GM23338 (cell line): ENCODE measurements at regions not wholly inside any gene's neighbourhood (a gene's known extent, or its start where the extent isn't known, plus 50 kb on each side); places are given as distances from the start of the nearest gene placed in this dataset.

Experiments used
- ATAC-seq: fragments of 200-7000 bp; cut with Tn5 transposase; 3 replicates; pipeline ENCODE4 v1.9.1; 2020
- DNase-seq: peaks from one replicate; pipeline ENCODE4 v3.0.0-alpha.2; 2015; ENCODE audit warnings: low spot score
- H2AFZ ChIP-seq: fragments of 200-600 bp; sonication (generic); 2 replicates; pipeline ENCODE4 v1.8.0; 2016; ENCODE audit warnings: antibody characterized with exemption, mild to moderate bottlenecking, moderate library complexity
- H3F3A ChIP-seq: fragments of 200-600 bp; sonication (generic); replicated peaks from 2 replicates; pipeline ENCODE4 v1.8.0; 2017; ENCODE audit warnings: antibody characterized with exemption, mixed run types, low read depth
- H3K27ac ChIP-seq: fragments of 200-600 bp; sonication (generic); 2 replicates; pipeline ENCODE4 v1.6.1; 2016; ENCODE audit warnings: low read depth
- H3K27me3 ChIP-seq: fragments of 200-600 bp; sonication (generic); 2 replicates; pipeline ENCODE4 v1.8.0; 2016; ENCODE audit warnings: mild to moderate bottlenecking, mixed run types, moderate library complexity; ENCODE audit not compliant: insufficient read depth
- H3K36me3 ChIP-seq: fragments of 200-600 bp; sonication (generic); 2 replicates; pipeline ENCODE4 v1.8.0; 2016; ENCODE audit warnings: mild to moderate bottlenecking; ENCODE audit not compliant: insufficient read depth
- H3K4me1 ChIP-seq: fragments of 200-600 bp; sonication (generic); 2 replicates; pipeline ENCODE4 v1.8.0; 2016; ENCODE audit warnings: mild to moderate bottlenecking, moderate library complexity; ENCODE audit not compliant: insufficient read depth
- H3K4me2 ChIP-seq: fragments of 200-600 bp; sonication (generic); 2 replicates; pipeline ENCODE4 v1.7.1; 2017; ENCODE audit warnings: mixed run types
- H3K4me3 ChIP-seq: fragments of 200-600 bp; sonication (generic); 2 replicates; pipeline ENCODE4 v1.6.1; 2016; ENCODE audit warnings: mixed run types
- H3K79me2 ChIP-seq: fragments of 200-600 bp; sonication (generic); replicated peaks from 2 replicates; pipeline ENCODE4 v1.8.0; 2017; ENCODE audit warnings: mild to moderate bottlenecking; ENCODE audit not compliant: insufficient read depth
- H3K9me2 ChIP-seq: fragments of 200-600 bp; sonication (generic); 2 replicates; pipeline ENCODE4 v1.8.0; 2017; ENCODE audit not compliant: insufficient read depth
- H4K20me1 ChIP-seq: fragments of 200-600 bp; sonication (generic); replicated peaks from 2 replicates; pipeline ENCODE4 v1.8.0; 2017; ENCODE audit warnings: mild to moderate bottlenecking; ENCODE audit not compliant: insufficient read depth
- H3K27ac Mint-ChIP-seq: 2 replicates; pipeline ENCODE4 v1.8.0; 2020; ENCODE audit warnings: inconsistent platforms, mild to moderate bottlenecking, moderate library complexity, mixed read lengths
- H3K27me3 Mint-ChIP-seq: 3 replicates; pipeline ENCODE4 v1.8.0; 2022; ENCODE audit warnings: low read depth, mild to moderate bottlenecking, moderate library complexity, mixed read lengths, inconsistent platforms; ENCODE audit not compliant: insufficient read depth, poor library complexity
- H3K36me3 Mint-ChIP-seq: 3 replicates; pipeline ENCODE4 v1.8.0; 2021; ENCODE audit warnings: low read depth, mild to moderate bottlenecking, inconsistent platforms, moderate library complexity, mixed read lengths
- H3K4me1 Mint-ChIP-seq: 3 replicates; pipeline ENCODE4 v1.8.0; 2020; ENCODE audit warnings: mild to moderate bottlenecking, inconsistent platforms, mixed read lengths
- H3K4me3 Mint-ChIP-seq: 3 replicates; pipeline ENCODE4 v1.8.0; 2021; ENCODE audit warnings: moderate library complexity, mild to moderate bottlenecking, inconsistent platforms, mixed read lengths
- H3K9me3 Mint-ChIP-seq: 3 replicates; pipeline ENCODE4 v1.8.0; 2020; ENCODE audit warnings: moderate library complexity, mild to moderate bottlenecking, inconsistent platforms, mixed read lengths
- CREB1 ChIP-seq: fragments of 250-450 bp; sonication (Bioruptor Pico); IDR thresholded peaks from 2 replicates; pipeline ENCODE4 v1.5.0; 2020; ENCODE audit warnings: low read depth, mild to moderate bottlenecking, moderate library complexity
- EZH2 ChIP-seq: fragments of 200-600 bp; sonication (generic); IDR thresholded peaks from one replicate; pipeline ENCODE4 v1.8.0; 2017; ENCODE audit warnings: antibody characterized with exemption, mild to moderate bottlenecking, low read depth; ENCODE audit not compliant: unreplicated experiment
- EZH2phosphoT487 ChIP-seq: fragments of 200-600 bp; sonication (generic); IDR thresholded peaks from one replicate; pipeline ENCODE4 v1.8.1; 2018; ENCODE audit warnings: antibody characterized with exemption; ENCODE audit not compliant: unreplicated experiment
- JUNB ChIP-seq: IDR thresholded peaks from one replicate; pipeline ENCODE4 v1.6.1; 2016; ENCODE audit warnings: antibody characterized with exemption; ENCODE audit not compliant: unreplicated experiment
- NANOG ChIP-seq: IDR thresholded peaks from 2 replicates; pipeline ENCODE4 v1.6.1; 2016; ENCODE audit warnings: antibody characterized with exemption, borderline replicate concordance
- POLR2AphosphoS5 ChIP-seq: IDR thresholded peaks from 2 replicates; pipeline ENCODE4 v1.6.1; 2016; ENCODE audit warnings: antibody characterized with exemption, low read depth
- REST ChIP-seq: IDR thresholded peaks from one replicate; pipeline ENCODE4 v1.6.1; 2018; ENCODE audit warnings: antibody characterized with exemption; ENCODE audit not compliant: unreplicated experiment
- STAT1 ChIP-seq: IDR thresholded peaks from one replicate; pipeline ENCODE4 v1.6.1; 2016; ENCODE audit warnings: antibody characterized with exemption; ENCODE audit not compliant: unreplicated experiment
- ZNF114 ChIP-seq: fragments of 250-450 bp; sonication (Bioruptor Pico); IDR thresholded peaks from 2 replicates; pipeline ENCODE4 v1.5.0; 2020; ENCODE audit warnings: mild to moderate bottlenecking, moderate library complexity
- ZNF331 ChIP-seq: fragments of 250-450 bp; sonication (Bioruptor Pico); IDR thresholded peaks from 2 replicates; pipeline ENCODE4 v1.5.0; 2020; ENCODE audit warnings: low read depth, mild to moderate bottlenecking, moderate library complexity
- ZNF462 ChIP-seq: fragments of 250-450 bp; sonication (Bioruptor Pico); IDR thresholded peaks from 2 replicates; pipeline ENCODE4 v1.5.0; 2020; ENCODE audit warnings: mild to moderate bottlenecking, moderate library complexity
- TF ChIP-seq, protein P1 (sequence below), 2 experiments: fragments of 200-600 bp in 1 of 2; sonication (generic) in 1 of 2; conservative IDR thresholded peaks; 2 replicates each; pipeline versions ENCODE4 v1.5.1 to v1.6.1; 2016 to 2017; ENCODE audit warnings: antibody characterized with exemption in 2 of 2, low read depth in 2 of 2, mild to moderate bottlenecking in 2 of 2, moderate library complexity in 1 of 2
- TF ChIP-seq, protein P2 (sequence below): IDR thresholded peaks from 2 replicates; pipeline ENCODE4 v1.6.1; 2016; ENCODE audit warnings: antibody characterized with exemption

DNA sequence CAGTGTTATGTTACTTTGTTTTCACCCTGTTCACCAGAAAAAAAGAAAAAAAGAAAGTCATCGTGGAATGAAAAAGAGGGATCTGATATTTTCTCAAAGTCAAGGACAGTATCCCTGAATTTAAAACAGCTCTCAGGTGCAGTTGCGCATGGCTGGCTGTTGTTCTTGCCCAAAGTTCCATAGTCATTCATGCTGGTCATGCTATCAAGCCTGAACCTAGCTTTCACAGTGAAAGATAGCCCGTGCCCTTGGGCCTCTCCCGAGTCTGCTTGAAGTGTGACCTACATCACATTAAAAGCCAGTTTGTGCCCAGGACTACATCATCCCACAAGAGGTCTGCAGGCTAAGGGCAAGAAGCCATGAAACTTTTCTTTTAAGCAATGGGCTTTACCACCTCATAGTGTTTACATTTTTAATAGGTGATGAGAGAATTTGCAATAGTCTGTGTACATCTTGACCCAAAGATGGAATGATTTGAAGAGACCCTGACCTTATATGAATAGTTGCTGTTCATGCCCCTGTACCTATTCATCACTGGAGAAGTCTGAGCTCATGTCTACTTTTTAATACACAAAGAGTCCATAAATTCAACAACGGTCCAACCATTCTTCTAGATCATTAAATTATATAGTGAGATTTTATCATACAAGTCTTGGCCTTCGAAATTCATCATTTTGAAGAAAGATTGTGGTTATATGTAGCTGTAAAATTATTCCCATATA lies 522.5 kb upstream of the MCTP2 start:
- Histone ChIP-seq H3K27ac (no peak overlapping the region), H3K4me2 (no peak overlapping the region), H4K20me1 (no peaks in the 10 kb centered on the region), H3K4me1 (no peaks in the 10 kb centered on the region), H3K9me2 (no peaks in the 10 kb centered on the region), H2AFZ (no peak overlapping the region), H3K79me2 (no peaks in the 10 kb centered on the region), H3K4me3 (no peak overlapping the region), H3K36me3 (no peaks in the 10 kb centered on the region), H3K27me3 (no peaks in the 10 kb centered on the region), H3F3A (no peaks in the 10 kb centered on the region)
- ATAC-seq: no peak
- Mint-ChIP-seq H3K36me3 (no peaks in the 10 kb centered on the region), H3K4me3 (no peak overlapping the region), H3K27me3 (peaks cover 4% of the 10 kb centered on the region), H3K9me3 (no peaks in the 10 kb centered on the region), H3K27ac (no peak overlapping the region), H3K4me1 (no peaks in the 10 kb centered on the region)
- no peak for TF ChIP-seq CREB1 (CRISPR knock-in tag)
- TF ChIP-seq, protein P1, sequence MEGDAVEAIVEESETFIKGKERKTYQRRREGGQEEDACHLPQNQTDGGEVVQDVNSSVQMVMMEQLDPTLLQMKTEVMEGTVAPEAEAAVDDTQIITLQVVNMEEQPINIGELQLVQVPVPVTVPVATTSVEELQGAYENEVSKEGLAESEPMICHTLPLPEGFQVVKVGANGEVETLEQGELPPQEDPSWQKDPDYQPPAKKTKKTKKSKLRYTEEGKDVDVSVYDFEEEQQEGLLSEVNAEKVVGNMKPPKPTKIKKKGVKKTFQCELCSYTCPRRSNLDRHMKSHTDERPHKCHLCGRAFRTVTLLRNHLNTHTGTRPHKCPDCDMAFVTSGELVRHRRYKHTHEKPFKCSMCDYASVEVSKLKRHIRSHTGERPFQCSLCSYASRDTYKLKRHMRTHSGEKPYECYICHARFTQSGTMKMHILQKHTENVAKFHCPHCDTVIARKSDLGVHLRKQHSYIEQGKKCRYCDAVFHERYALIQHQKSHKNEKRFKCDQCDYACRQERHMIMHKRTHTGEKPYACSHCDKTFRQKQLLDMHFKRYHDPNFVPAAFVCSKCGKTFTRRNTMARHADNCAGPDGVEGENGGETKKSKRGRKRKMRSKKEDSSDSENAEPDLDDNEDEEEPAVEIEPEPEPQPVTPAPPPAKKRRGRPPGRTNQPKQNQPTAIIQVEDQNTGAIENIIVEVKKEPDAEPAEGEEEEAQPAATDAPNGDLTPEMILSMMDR (conservative IDR thresholded peaks at IDR 0.05; ENCODE audit: low read depth in 2 of 2): no peak
- no peak for TF ChIP-seq REST
- no peak for TF ChIP-seq ZNF331 (CRISPR knock-in tag)
- TF ChIP-seq, protein P2, sequence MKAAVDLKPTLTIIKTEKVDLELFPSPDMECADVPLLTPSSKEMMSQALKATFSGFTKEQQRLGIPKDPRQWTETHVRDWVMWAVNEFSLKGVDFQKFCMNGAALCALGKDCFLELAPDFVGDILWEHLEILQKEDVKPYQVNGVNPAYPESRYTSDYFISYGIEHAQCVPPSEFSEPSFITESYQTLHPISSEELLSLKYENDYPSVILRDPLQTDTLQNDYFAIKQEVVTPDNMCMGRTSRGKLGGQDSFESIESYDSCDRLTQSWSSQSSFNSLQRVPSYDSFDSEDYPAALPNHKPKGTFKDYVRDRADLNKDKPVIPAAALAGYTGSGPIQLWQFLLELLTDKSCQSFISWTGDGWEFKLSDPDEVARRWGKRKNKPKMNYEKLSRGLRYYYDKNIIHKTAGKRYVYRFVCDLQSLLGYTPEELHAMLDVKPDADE: no peak
- no peak for TF ChIP-seq NANOG
- no peak for TF ChIP-seq JUNB
- TF ChIP-seq ZNF462 (CRISPR knock-in tag): no peak
- no peak for TF ChIP-seq POLR2AphosphoS5
- TF ChIP-seq EZH2: no peak
- no peak for TF ChIP-seq EZH2phosphoT487
- no peak for TF ChIP-seq ZNF114 (CRISPR knock-in tag)
- no peak for TF ChIP-seq STAT1
- no peak for DNase-seq
